SK-N-SH treated with all-trans-retinoic acid at 6 μM for 48 hours (cell line): ENCODE measurements at regions not wholly inside any gene's neighbourhood (a gene's known extent, or its start where the extent isn't known, plus 50 kb on each side); places are given as distances from the start of the nearest gene placed in this dataset.

ENCODE experiments used
- CSDC2 ChIP-seq: fragments of 250-450 bp; sonication (Bioruptor Pico); IDR thresholded peaks from 2 replicates; pipeline ENCODE4 v1.5.0; 2020; ENCODE audit warnings: mild to moderate bottlenecking, moderate library complexity
- ESRRG ChIP-seq: fragments of 250-450 bp; sonication (Bioruptor Pico); IDR thresholded peaks from 2 replicates; pipeline ENCODE4 v1.6.1; 2021; ENCODE audit warnings: mild to moderate bottlenecking
- OSR1 ChIP-seq: fragments of 250-450 bp; sonication (Bioruptor Pico); IDR thresholded peaks from 2 replicates; pipeline ENCODE4 v1.8.0; 2022; ENCODE audit warnings: moderate library complexity, mild to moderate bottlenecking, inconsistent platforms
- PPARA ChIP-seq: fragments of 250-450 bp; sonication (Bioruptor Pico); IDR thresholded peaks from 2 replicates; pipeline ENCODE4 v1.5.0; 2020; ENCODE audit warnings: mild to moderate bottlenecking, borderline replicate concordance
- TCF4 ChIP-seq: fragments of 250-450 bp; sonication (Bioruptor Pico); IDR thresholded peaks from 2 replicates; pipeline ENCODE4 v1.8.0; 2021; ENCODE audit warnings: mild to moderate bottlenecking, moderate library complexity, borderline replicate concordance
- ZNF565 ChIP-seq: fragments of 450-650 bp; formaldehyde crosslinking; conservative IDR thresholded peaks from 2 replicates; pipeline ENCODE4 v1.5.0; 2020; ENCODE audit warnings: low read depth, mild to moderate bottlenecking, moderate library complexity
- ZNF70 ChIP-seq: fragments of 450-650 bp; formaldehyde crosslinking; IDR thresholded peaks from 2 replicates; pipeline ENCODE4 v1.5.0; 2020; ENCODE audit warnings: mild to moderate bottlenecking, moderate library complexity
- ZNF8 ChIP-seq: fragments of 450-650 bp; formaldehyde crosslinking; IDR thresholded peaks from 2 replicates; pipeline ENCODE4 v1.5.0; 2020; ENCODE audit warnings: mild to moderate bottlenecking, moderate library complexity
- TF ChIP-seq, protein P1 (sequence below): fragments of 250-450 bp; sonication (Bioruptor Pico); IDR thresholded peaks from 2 replicates; pipeline ENCODE4 v1.8.0; 2020; ENCODE audit warnings: mild to moderate bottlenecking, moderate library complexity, borderline replicate concordance
- TF ChIP-seq, protein P2 (sequence below): fragments of 250-450 bp; sonication (Bioruptor Pico); IDR thresholded peaks from 2 replicates; pipeline ENCODE4 v1.5.1; 2020; ENCODE audit warnings: low read depth, mild to moderate bottlenecking, moderate library complexity
- TF ChIP-seq, protein P3 (sequence below): fragments of 250-450 bp; sonication (Bioruptor Pico); IDR thresholded peaks from 2 replicates; pipeline ENCODE4 v1.5.1; 2021; ENCODE audit warnings: mild to moderate bottlenecking, moderate library complexity

DNA sequence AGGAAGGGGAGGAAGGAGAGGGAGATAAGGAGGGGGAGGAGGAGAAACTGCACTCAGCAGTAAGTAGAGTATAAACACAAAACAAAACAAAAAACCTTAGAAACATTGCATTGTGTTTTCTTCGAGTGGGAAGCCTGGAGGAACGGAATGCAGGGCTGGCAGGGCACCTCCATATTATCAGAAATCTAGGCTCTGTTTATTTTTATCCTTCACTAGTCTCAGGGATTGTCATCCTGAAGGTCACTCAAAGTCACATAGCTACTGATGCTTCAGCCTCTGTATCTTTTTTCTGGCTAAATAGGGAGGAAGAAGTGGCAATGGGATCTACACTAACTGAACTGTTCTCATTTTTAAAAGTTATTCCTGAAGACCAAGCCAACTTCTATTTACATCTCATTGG lies 467.8 kb downstream of the KCTD12 start:
- TF ChIP-seq, protein P1, sequence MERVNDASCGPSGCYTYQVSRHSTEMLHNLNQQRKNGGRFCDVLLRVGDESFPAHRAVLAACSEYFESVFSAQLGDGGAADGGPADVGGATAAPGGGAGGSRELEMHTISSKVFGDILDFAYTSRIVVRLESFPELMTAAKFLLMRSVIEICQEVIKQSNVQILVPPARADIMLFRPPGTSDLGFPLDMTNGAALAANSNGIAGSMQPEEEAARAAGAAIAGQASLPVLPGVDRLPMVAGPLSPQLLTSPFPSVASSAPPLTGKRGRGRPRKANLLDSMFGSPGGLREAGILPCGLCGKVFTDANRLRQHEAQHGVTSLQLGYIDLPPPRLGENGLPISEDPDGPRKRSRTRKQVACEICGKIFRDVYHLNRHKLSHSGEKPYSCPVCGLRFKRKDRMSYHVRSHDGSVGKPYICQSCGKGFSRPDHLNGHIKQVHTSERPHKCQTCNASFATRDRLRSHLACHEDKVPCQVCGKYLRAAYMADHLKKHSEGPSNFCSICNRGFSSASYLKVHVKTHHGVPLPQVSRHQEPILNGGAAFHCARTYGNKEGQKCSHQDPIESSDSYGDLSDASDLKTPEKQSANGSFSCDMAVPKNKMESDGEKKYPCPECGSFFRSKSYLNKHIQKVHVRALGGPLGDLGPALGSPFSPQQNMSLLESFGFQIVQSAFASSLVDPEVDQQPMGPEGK (CRISPR knock-in tag) = no peak
- TF ChIP-seq ZNF8 (CRISPR knock-in tag) (no peak), CSDC2 (CRISPR knock-in tag) (no peak), ZNF70 (CRISPR knock-in tag) (no peak), OSR1 (CRISPR knock-in tag) (no peak), ZNF565 (no peak), TCF4 (no peak), ESRRG (CRISPR knock-in tag) (no peak), PPARA (CRISPR knock-in tag) (no peak)
- TF ChIP-seq, protein P2, sequence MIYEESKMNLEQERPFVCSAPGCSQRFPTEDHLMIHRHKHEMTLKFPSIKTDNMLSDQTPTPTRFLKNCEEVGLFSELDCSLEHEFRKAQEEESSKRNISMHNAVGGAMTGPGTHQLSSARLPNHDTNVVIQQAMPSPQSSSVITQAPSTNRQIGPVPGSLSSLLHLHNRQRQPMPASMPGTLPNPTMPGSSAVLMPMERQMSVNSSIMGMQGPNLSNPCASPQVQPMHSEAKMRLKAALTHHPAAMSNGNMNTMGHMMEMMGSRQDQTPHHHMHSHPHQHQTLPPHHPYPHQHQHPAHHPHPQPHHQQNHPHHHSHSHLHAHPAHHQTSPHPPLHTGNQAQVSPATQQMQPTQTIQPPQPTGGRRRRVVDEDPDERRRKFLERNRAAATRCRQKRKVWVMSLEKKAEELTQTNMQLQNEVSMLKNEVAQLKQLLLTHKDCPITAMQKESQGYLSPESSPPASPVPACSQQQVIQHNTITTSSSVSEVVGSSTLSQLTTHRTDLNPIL (CRISPR knock-in tag) = no peak
- TF ChIP-seq, protein P3, sequence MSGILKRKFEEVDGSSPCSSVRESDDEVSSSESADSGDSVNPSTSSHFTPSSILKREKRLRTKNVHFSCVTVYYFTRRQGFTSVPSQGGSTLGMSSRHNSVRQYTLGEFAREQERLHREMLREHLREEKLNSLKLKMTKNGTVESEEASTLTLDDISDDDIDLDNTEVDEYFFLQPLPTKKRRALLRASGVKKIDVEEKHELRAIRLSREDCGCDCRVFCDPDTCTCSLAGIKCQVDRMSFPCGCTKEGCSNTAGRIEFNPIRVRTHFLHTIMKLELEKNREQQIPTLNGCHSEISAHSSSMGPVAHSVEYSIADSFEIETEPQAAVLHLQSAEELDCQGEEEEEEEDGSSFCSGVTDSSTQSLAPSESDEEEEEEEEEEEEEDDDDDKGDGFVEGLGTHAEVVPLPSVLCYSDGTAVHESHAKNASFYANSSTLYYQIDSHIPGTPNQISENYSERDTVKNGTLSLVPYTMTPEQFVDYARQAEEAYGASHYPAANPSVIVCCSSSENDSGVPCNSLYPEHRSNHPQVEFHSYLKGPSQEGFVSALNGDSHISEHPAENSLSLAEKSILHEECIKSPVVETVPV (CRISPR knock-in tag) = no peak
